GM23338 (cell line): ENCODE measurements at regions not wholly inside any gene's neighbourhood (a gene's known extent, or its start where the extent isn't known, plus 50 kb on each side); places are given as distances from the start of the nearest gene placed in this dataset.

ENCODE experiments used
- ATAC-seq: fragments of 200-7000 bp; cut with Tn5 transposase; 3 replicates; pipeline ENCODE4 v1.9.1; 2020
- DNase-seq: peaks from one replicate; pipeline ENCODE4 v3.0.0-alpha.2; 2015; ENCODE audit warnings: low spot score
- H2AFZ ChIP-seq: fragments of 200-600 bp; sonication (generic); 2 replicates; pipeline ENCODE4 v1.8.0; 2016; ENCODE audit warnings: antibody characterized with exemption, mild to moderate bottlenecking, moderate library complexity
- H3F3A ChIP-seq: fragments of 200-600 bp; sonication (generic); replicated peaks from 2 replicates; pipeline ENCODE4 v1.8.0; 2017; ENCODE audit warnings: antibody characterized with exemption, mixed run types, low read depth
- H3K27ac ChIP-seq: fragments of 200-600 bp; sonication (generic); 2 replicates; pipeline ENCODE4 v1.6.1; 2016; ENCODE audit warnings: low read depth
- H3K27me3 ChIP-seq: fragments of 200-600 bp; sonication (generic); 2 replicates; pipeline ENCODE4 v1.8.0; 2016; ENCODE audit warnings: mild to moderate bottlenecking, mixed run types, moderate library complexity; ENCODE audit not compliant: insufficient read depth
- H3K36me3 ChIP-seq: fragments of 200-600 bp; sonication (generic); 2 replicates; pipeline ENCODE4 v1.8.0; 2016; ENCODE audit warnings: mild to moderate bottlenecking; ENCODE audit not compliant: insufficient read depth
- H3K4me1 ChIP-seq: fragments of 200-600 bp; sonication (generic); 2 replicates; pipeline ENCODE4 v1.8.0; 2016; ENCODE audit warnings: mild to moderate bottlenecking, moderate library complexity; ENCODE audit not compliant: insufficient read depth
- H3K4me2 ChIP-seq: fragments of 200-600 bp; sonication (generic); 2 replicates; pipeline ENCODE4 v1.7.1; 2017; ENCODE audit warnings: mixed run types
- H3K4me3 ChIP-seq: fragments of 200-600 bp; sonication (generic); 2 replicates; pipeline ENCODE4 v1.6.1; 2016; ENCODE audit warnings: mixed run types
- H3K79me2 ChIP-seq: fragments of 200-600 bp; sonication (generic); replicated peaks from 2 replicates; pipeline ENCODE4 v1.8.0; 2017; ENCODE audit warnings: mild to moderate bottlenecking; ENCODE audit not compliant: insufficient read depth
- H3K9me2 ChIP-seq: fragments of 200-600 bp; sonication (generic); 2 replicates; pipeline ENCODE4 v1.8.0; 2017; ENCODE audit not compliant: insufficient read depth
- H4K20me1 ChIP-seq: fragments of 200-600 bp; sonication (generic); replicated peaks from 2 replicates; pipeline ENCODE4 v1.8.0; 2017; ENCODE audit warnings: mild to moderate bottlenecking; ENCODE audit not compliant: insufficient read depth
- H3K27ac Mint-ChIP-seq: 2 replicates; pipeline ENCODE4 v1.8.0; 2020; ENCODE audit warnings: inconsistent platforms, mild to moderate bottlenecking, moderate library complexity, mixed read lengths
- H3K27me3 Mint-ChIP-seq: 3 replicates; pipeline ENCODE4 v1.8.0; 2022; ENCODE audit warnings: low read depth, mild to moderate bottlenecking, moderate library complexity, mixed read lengths, inconsistent platforms; ENCODE audit not compliant: insufficient read depth, poor library complexity
- H3K36me3 Mint-ChIP-seq: 3 replicates; pipeline ENCODE4 v1.8.0; 2021; ENCODE audit warnings: low read depth, mild to moderate bottlenecking, inconsistent platforms, moderate library complexity, mixed read lengths
- H3K4me1 Mint-ChIP-seq: 3 replicates; pipeline ENCODE4 v1.8.0; 2020; ENCODE audit warnings: mild to moderate bottlenecking, inconsistent platforms, mixed read lengths
- H3K4me3 Mint-ChIP-seq: 3 replicates; pipeline ENCODE4 v1.8.0; 2021; ENCODE audit warnings: moderate library complexity, mild to moderate bottlenecking, inconsistent platforms, mixed read lengths
- H3K9me3 Mint-ChIP-seq: 3 replicates; pipeline ENCODE4 v1.8.0; 2020; ENCODE audit warnings: moderate library complexity, mild to moderate bottlenecking, inconsistent platforms, mixed read lengths
- CREB1 ChIP-seq: fragments of 250-450 bp; sonication (Bioruptor Pico); IDR thresholded peaks from 2 replicates; pipeline ENCODE4 v1.5.0; 2020; ENCODE audit warnings: low read depth, mild to moderate bottlenecking, moderate library complexity
- EZH2 ChIP-seq: fragments of 200-600 bp; sonication (generic); IDR thresholded peaks from one replicate; pipeline ENCODE4 v1.8.0; 2017; ENCODE audit warnings: antibody characterized with exemption, mild to moderate bottlenecking, low read depth; ENCODE audit not compliant: unreplicated experiment
- EZH2phosphoT487 ChIP-seq: fragments of 200-600 bp; sonication (generic); IDR thresholded peaks from one replicate; pipeline ENCODE4 v1.8.1; 2018; ENCODE audit warnings: antibody characterized with exemption; ENCODE audit not compliant: unreplicated experiment
- JUNB ChIP-seq: IDR thresholded peaks from one replicate; pipeline ENCODE4 v1.6.1; 2016; ENCODE audit warnings: antibody characterized with exemption; ENCODE audit not compliant: unreplicated experiment
- NANOG ChIP-seq: IDR thresholded peaks from 2 replicates; pipeline ENCODE4 v1.6.1; 2016; ENCODE audit warnings: antibody characterized with exemption, borderline replicate concordance
- POLR2AphosphoS5 ChIP-seq: IDR thresholded peaks from 2 replicates; pipeline ENCODE4 v1.6.1; 2016; ENCODE audit warnings: antibody characterized with exemption, low read depth
- STAT1 ChIP-seq: IDR thresholded peaks from one replicate; pipeline ENCODE4 v1.6.1; 2016; ENCODE audit warnings: antibody characterized with exemption; ENCODE audit not compliant: unreplicated experiment
- ZNF114 ChIP-seq: fragments of 250-450 bp; sonication (Bioruptor Pico); IDR thresholded peaks from 2 replicates; pipeline ENCODE4 v1.5.0; 2020; ENCODE audit warnings: mild to moderate bottlenecking, moderate library complexity
- ZNF331 ChIP-seq: fragments of 250-450 bp; sonication (Bioruptor Pico); IDR thresholded peaks from 2 replicates; pipeline ENCODE4 v1.5.0; 2020; ENCODE audit warnings: low read depth, mild to moderate bottlenecking, moderate library complexity
- TF ChIP-seq, protein P1 (sequence below): IDR thresholded peaks from 2 replicates; pipeline ENCODE4 v1.6.1; 2016; ENCODE audit warnings: antibody characterized with exemption
- TF ChIP-seq, protein P2 (sequence below): IDR thresholded peaks from one replicate; pipeline ENCODE4 v1.6.1; 2018; ENCODE audit warnings: antibody characterized with exemption; ENCODE audit not compliant: unreplicated experiment
- TF ChIP-seq, protein P3 (sequence below), 2 experiments: fragments of 200-600 bp in 1 of 2; sonication (generic) in 1 of 2; conservative IDR thresholded peaks; 2 replicates each; pipeline versions ENCODE4 v1.5.1 to v1.6.1; 2016 to 2017; ENCODE audit warnings: antibody characterized with exemption in 2 of 2, low read depth in 2 of 2, mild to moderate bottlenecking in 2 of 2, moderate library complexity in 1 of 2
- TF ChIP-seq, protein P4 (sequence below): fragments of 250-450 bp; sonication (Bioruptor Pico); IDR thresholded peaks from 2 replicates; pipeline ENCODE4 v1.5.0; 2020; ENCODE audit warnings: mild to moderate bottlenecking, moderate library complexity

DNA sequence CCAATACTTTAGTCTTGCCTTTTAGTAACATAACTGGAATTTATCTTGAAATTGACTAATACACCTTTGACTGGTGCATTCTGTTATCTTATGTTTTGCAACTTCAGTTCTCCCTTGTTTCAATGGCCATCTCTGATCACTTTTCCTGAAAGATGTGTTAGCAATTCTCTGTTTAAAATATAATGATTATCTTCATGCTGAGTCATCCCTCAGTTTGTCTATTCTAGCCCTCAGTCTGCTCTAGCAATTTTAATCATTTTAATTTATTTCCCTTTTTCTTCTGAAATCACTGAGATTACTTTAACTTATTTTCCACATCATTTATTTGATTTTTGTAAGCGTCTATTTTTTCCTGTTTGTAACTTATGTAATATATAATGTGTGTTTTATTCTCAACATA, 221.9 kb upstream of the PDGFD start:
- Mint-ChIP-seq H3K36me3 (no peaks in the 10 kb centered on the region), H3K4me3 (no peak overlapping the region), H3K4me1 (peaks cover 2% of the 10 kb centered on the region; the same call in 1 of the 3 replicates), H3K27ac (no peak overlapping the region), H3K9me3 (no peaks in the 10 kb centered on the region), H3K27me3 (peaks cover 2% of the 10 kb centered on the region)
- Histone ChIP-seq H3K27ac (no peak overlapping the region), H3F3A (no peaks in the 10 kb centered on the region), H3K4me1 (no peaks in the 10 kb centered on the region), H2AFZ (peak overlapping the region; percentile 76), H4K20me1 (no peaks in the 10 kb centered on the region), H3K9me2 (0 out of 2 replicates have a peak, but pooled peaks cover 3% of the 10 kb centered on the region), H3K4me2 (no peak overlapping the region), H3K27me3 (no peaks in the 10 kb centered on the region), H3K4me3 (no peak overlapping the region), H3K36me3 (no peaks in the 10 kb centered on the region), H3K79me2 (no peaks in the 10 kb centered on the region)
- TF ChIP-seq ZNF114 (CRISPR knock-in tag), result no peak
- TF ChIP-seq JUNB, result no peak
- TF ChIP-seq POLR2AphosphoS5, result no peak
- TF ChIP-seq, protein P1, sequence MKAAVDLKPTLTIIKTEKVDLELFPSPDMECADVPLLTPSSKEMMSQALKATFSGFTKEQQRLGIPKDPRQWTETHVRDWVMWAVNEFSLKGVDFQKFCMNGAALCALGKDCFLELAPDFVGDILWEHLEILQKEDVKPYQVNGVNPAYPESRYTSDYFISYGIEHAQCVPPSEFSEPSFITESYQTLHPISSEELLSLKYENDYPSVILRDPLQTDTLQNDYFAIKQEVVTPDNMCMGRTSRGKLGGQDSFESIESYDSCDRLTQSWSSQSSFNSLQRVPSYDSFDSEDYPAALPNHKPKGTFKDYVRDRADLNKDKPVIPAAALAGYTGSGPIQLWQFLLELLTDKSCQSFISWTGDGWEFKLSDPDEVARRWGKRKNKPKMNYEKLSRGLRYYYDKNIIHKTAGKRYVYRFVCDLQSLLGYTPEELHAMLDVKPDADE, result no peak
- no peak for TF ChIP-seq STAT1
- TF ChIP-seq, protein P2, sequence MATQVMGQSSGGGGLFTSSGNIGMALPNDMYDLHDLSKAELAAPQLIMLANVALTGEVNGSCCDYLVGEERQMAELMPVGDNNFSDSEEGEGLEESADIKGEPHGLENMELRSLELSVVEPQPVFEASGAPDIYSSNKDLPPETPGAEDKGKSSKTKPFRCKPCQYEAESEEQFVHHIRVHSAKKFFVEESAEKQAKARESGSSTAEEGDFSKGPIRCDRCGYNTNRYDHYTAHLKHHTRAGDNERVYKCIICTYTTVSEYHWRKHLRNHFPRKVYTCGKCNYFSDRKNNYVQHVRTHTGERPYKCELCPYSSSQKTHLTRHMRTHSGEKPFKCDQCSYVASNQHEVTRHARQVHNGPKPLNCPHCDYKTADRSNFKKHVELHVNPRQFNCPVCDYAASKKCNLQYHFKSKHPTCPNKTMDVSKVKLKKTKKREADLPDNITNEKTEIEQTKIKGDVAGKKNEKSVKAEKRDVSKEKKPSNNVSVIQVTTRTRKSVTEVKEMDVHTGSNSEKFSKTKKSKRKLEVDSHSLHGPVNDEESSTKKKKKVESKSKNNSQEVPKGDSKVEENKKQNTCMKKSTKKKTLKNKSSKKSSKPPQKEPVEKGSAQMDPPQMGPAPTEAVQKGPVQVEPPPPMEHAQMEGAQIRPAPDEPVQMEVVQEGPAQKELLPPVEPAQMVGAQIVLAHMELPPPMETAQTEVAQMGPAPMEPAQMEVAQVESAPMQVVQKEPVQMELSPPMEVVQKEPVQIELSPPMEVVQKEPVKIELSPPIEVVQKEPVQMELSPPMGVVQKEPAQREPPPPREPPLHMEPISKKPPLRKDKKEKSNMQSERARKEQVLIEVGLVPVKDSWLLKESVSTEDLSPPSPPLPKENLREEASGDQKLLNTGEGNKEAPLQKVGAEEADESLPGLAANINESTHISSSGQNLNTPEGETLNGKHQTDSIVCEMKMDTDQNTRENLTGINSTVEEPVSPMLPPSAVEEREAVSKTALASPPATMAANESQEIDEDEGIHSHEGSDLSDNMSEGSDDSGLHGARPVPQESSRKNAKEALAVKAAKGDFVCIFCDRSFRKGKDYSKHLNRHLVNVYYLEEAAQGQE, result no peak
- TF ChIP-seq, protein P3, sequence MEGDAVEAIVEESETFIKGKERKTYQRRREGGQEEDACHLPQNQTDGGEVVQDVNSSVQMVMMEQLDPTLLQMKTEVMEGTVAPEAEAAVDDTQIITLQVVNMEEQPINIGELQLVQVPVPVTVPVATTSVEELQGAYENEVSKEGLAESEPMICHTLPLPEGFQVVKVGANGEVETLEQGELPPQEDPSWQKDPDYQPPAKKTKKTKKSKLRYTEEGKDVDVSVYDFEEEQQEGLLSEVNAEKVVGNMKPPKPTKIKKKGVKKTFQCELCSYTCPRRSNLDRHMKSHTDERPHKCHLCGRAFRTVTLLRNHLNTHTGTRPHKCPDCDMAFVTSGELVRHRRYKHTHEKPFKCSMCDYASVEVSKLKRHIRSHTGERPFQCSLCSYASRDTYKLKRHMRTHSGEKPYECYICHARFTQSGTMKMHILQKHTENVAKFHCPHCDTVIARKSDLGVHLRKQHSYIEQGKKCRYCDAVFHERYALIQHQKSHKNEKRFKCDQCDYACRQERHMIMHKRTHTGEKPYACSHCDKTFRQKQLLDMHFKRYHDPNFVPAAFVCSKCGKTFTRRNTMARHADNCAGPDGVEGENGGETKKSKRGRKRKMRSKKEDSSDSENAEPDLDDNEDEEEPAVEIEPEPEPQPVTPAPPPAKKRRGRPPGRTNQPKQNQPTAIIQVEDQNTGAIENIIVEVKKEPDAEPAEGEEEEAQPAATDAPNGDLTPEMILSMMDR (conservative IDR thresholded peaks at IDR 0.05; ENCODE audit: low read depth in 2 of 2), result no peak
- TF ChIP-seq CREB1 (CRISPR knock-in tag), result no peak
- TF ChIP-seq NANOG, result no peak
- TF ChIP-seq EZH2, result no peak
- TF ChIP-seq, protein P4, sequence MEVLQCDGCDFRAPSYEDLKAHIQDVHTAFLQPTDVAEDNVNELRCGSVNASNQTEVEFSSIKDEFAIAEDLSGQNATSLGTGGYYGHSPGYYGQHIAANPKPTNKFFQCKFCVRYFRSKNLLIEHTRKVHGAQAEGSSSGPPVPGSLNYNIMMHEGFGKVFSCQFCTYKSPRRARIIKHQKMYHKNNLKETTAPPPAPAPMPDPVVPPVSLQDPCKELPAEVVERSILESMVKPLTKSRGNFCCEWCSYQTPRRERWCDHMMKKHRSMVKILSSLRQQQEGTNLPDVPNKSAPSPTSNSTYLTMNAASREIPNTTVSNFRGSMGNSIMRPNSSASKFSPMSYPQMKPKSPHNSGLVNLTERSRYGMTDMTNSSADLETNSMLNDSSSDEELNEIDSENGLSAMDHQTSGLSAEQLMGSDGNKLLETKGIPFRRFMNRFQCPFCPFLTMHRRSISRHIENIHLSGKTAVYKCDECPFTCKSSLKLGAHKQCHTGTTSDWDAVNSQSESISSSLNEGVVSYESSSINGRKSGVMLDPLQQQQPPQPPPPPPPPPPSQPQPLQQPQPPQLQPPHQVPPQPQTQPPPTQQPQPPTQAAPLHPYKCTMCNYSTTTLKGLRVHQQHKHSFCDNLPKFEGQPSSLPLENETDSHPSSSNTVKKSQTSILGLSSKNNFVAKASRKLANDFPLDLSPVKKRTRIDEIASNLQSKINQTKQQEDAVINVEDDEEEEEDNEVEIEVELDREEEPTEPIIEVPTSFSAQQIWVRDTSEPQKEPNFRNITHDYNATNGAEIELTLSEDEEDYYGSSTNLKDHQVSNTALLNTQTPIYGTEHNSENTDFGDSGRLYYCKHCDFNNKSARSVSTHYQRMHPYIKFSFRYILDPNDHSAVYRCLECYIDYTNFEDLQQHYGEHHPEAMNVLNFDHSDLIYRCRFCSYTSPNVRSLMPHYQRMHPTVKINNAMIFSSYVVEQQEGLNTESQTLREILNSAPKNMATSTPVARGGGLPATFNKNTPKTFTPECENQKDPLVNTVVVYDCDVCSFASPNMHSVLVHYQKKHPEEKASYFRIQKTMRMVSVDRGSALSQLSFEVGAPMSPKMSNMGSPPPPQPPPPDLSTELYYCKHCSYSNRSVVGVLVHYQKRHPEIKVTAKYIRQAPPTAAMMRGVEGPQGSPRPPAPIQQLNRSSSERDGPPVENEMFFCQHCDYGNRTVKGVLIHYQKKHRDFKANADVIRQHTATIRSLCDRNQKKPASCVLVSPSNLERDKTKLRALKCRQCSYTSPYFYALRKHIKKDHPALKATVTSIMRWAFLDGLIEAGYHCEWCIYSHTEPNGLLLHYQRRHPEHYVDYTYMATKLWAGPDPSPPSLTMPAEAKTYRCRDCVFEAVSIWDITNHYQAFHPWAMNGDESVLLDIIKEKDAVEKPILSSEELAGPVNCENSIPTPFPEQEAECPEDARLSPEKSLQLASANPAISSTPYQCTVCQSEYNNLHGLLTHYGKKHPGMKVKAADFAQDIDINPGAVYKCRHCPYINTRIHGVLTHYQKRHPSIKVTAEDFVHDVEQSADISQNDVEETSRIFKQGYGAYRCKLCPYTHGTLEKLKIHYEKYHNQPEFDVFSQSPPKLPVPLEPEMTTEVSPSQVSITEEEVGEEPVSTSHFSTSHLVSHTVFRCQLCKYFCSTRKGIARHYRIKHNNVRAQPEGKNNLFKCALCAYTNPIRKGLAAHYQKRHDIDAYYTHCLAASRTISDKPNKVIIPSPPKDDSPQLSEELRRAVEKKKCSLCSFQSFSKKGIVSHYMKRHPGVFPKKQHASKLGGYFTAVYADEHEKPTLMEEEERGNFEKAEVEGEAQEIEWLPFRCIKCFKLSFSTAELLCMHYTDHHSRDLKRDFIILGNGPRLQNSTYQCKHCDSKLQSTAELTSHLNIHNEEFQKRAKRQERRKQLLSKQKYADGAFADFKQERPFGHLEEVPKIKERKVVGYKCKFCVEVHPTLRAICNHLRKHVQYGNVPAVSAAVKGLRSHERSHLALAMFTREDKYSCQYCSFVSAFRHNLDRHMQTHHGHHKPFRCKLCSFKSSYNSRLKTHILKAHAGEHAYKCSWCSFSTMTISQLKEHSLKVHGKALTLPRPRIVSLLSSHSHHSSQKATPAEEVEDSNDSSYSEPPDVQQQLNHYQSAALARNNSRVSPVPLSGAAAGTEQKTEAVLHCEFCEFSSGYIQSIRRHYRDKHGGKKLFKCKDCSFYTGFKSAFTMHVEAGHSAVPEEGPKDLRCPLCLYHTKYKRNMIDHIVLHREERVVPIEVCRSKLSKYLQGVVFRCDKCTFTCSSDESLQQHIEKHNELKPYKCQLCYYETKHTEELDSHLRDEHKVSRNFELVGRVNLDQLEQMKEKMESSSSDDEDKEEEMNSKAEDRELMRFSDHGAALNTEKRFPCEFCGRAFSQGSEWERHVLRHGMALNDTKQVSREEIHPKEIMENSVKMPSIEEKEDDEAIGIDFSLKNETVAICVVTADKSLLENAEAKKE (CRISPR knock-in tag), result no peak
- TF ChIP-seq ZNF331 (CRISPR knock-in tag), result no peak
- no peak for TF ChIP-seq EZH2phosphoT487
- DNase-seq (no peak), ATAC-seq (no peak)
